Neural cell (in vitro differentiated cells): ENCODE measurements at regions not wholly inside any gene's neighbourhood (a gene's known extent, or its start where the extent isn't known, plus 50 kb on each side); places are given as distances from the start of the nearest gene placed in this dataset.

Source experiments
- TAF1 ChIP-seq: IDR thresholded peaks from 2 replicates; pipeline ENCODE4 v1.6.1; 2012; ENCODE audit warnings: low read depth
- TF ChIP-seq, protein P1 (sequence below): fragments of 450-650 bp; IDR thresholded peaks from 2 replicates; pipeline ENCODE4 v1.5.1; 2014; ENCODE audit warnings: antibody characterized with exemption, mild to moderate bottlenecking, moderate library complexity; ENCODE audit not compliant: poor library complexity, severe bottlenecking

GRCh38 chr20:58571693-58572427, 56.7 kb upstream of the APCDD1L start:
- TF ChIP-seq, protein P1, sequence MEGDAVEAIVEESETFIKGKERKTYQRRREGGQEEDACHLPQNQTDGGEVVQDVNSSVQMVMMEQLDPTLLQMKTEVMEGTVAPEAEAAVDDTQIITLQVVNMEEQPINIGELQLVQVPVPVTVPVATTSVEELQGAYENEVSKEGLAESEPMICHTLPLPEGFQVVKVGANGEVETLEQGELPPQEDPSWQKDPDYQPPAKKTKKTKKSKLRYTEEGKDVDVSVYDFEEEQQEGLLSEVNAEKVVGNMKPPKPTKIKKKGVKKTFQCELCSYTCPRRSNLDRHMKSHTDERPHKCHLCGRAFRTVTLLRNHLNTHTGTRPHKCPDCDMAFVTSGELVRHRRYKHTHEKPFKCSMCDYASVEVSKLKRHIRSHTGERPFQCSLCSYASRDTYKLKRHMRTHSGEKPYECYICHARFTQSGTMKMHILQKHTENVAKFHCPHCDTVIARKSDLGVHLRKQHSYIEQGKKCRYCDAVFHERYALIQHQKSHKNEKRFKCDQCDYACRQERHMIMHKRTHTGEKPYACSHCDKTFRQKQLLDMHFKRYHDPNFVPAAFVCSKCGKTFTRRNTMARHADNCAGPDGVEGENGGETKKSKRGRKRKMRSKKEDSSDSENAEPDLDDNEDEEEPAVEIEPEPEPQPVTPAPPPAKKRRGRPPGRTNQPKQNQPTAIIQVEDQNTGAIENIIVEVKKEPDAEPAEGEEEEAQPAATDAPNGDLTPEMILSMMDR, result no peak
- TF ChIP-seq TAF1, result no peak
